IPS-15b (cell line): ENCODE measurements at regions not wholly inside any gene's neighbourhood (a gene's known extent, or its start where the extent isn't known, plus 50 kb on each side); places are given as distances from the start of the nearest gene placed in this dataset.

Experiments
- H3K27me3 ChIP-seq: one replicate; pipeline ENCODE4 v1.6.1; 2013; ENCODE audit warnings: low read length; ENCODE audit not compliant: control insufficient read depth, insufficient read depth
- H3K36me3 ChIP-seq: one replicate; pipeline ENCODE4 v1.6.1; 2013; ENCODE audit warnings: low read length; ENCODE audit not compliant: control insufficient read depth, insufficient read depth
- H3K4me1 ChIP-seq: one replicate; pipeline ENCODE4 v1.6.1; 2013; ENCODE audit warnings: mild to moderate bottlenecking, low read length; ENCODE audit not compliant: control insufficient read depth, insufficient read depth
- H3K4me3 ChIP-seq: one replicate; pipeline ENCODE4 v1.5.1; 2013; ENCODE audit warnings: low read depth, low read length
- H3K9ac ChIP-seq: one replicate; pipeline ENCODE4 v1.6.1; 2013; ENCODE audit warnings: low read depth, mild to moderate bottlenecking, low read length
- H3K9me3 ChIP-seq: one replicate; pipeline ENCODE4 v1.6.1; 2013; ENCODE audit warnings: mild to moderate bottlenecking, low read length; ENCODE audit not compliant: control insufficient read depth, insufficient read depth

DNA sequence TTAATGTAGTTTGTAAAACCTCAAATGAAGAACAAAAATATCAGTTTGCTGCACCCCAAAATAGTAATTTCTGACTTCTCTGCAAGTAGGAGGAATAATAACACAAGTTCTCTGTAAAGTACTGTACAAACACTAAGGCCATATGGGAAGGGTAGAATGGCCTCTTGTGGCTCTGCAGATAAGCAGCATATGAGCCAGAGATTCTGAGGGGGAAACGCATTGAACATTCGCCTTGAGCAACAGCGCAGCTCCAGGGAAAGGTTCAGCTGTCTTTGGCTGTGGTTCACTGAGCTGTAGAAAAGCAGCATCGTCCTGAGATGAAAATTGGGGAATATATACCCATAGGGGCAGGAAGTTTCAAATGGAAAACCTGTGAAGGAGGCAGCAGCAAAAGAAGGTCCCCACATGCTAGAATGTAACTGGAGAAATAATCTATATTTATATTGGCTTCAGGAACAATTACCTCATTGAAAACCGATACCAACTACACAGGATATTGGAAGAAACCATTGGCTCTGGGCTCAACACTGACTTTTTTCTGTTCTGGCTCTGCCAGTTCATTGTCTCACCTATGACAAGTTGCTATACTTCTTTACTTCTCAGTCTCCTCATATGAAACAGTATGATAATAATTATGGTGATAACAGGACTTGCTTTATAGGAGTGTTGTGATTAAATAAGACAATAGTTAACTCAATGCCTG lies 357.6 kb upstream of the CPEB2 start:
- no peak overlapping the region for H3K4me3 ChIP-seq
- H3K9me3 ChIP-seq: no peaks in the 10 kb centered on the region
- H3K9ac ChIP-seq: no peak overlapping the region
- H3K4me1 ChIP-seq: no peaks in the 10 kb centered on the region
- H3K27me3 ChIP-seq: no peaks in the 10 kb centered on the region
- no peaks in the 10 kb centered on the region for H3K36me3 ChIP-seq

DNA sequence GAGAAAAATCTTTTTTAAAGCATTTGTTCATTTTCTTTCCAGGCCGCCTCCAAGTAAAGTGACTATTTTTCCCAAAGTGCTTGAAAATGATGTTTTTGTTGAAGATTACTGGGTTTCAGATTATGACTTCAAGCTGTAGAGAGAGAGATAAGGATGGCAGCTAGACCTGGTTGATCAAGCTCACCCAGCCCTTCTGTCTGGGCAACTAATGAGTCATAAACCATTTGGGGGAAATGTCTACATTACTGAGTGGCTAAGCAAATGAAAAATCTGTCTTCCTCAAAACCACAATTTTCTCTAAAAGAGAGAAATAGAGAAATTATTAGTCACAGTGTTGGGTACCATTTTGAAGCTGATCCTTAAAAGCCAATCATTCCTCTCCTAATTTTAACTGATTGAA lies 355.4 kb upstream of the CPEB2 start:
- no peak overlapping the region for H3K4me3 ChIP-seq
- no peaks in the 10 kb centered on the region for H3K36me3 ChIP-seq
- no peaks in the 10 kb centered on the region for H3K9me3 ChIP-seq
- H3K27me3 ChIP-seq: no peaks in the 10 kb centered on the region
- H3K4me1 ChIP-seq: no peaks in the 10 kb centered on the region
- H3K9ac ChIP-seq: no peak overlapping the region

DNA sequence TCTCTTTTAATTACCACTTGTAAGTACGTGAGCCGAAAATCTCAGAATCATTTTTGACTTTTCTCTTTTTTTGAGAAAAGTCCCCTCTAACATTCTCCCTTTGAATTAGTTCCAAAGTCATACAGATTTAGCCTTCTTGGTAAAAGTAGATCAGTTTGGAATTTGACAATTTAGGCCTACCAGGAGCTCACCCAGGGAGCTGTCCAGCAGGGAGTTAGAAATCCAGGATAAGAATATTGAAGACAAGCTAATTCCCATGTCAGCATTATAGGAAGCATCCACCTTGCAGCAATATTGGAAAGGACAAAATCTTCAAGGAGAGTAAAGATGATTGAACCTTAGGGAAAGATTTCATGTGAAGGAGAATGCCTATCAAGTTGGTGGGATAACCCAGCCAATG lies 352.2 kb upstream of the CPEB2 start:
- Histone ChIP-seq H3K4me3 (no peak overlapping the region), H3K9me3 (no peaks in the 10 kb centered on the region), H3K27me3 (no peaks in the 10 kb centered on the region), H3K9ac (no peak overlapping the region), H3K4me1 (no peaks in the 10 kb centered on the region), H3K36me3 (no peaks in the 10 kb centered on the region)

DNA sequence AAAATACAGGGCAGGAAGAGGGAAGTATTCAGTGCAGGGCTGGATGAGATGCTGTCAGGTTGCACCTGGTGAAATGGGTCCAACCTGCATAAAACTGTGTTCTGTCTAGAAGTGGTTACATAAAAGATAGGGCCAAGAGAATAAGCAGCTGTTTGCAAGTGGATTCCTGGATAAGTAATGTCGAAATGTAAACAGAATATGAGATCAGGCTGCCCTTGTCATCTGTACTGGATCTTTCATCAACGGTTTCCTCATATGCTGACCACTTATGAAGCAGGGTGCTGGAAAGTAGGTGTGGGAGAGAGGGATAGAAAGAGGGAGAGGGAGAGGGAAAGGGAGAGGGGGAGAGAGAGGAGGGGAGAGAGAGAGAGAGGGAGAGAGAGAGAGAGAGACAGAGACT lies 349.8 kb upstream of the CPEB2 start:
- no peaks in the 10 kb centered on the region for H3K4me1 ChIP-seq
- no peaks in the 10 kb centered on the region for H3K9me3 ChIP-seq
- H3K36me3 ChIP-seq: no peaks in the 10 kb centered on the region
- no peak overlapping the region for H3K9ac ChIP-seq
- no peak overlapping the region for H3K4me3 ChIP-seq
- no peaks in the 10 kb centered on the region for H3K27me3 ChIP-seq

DNA sequence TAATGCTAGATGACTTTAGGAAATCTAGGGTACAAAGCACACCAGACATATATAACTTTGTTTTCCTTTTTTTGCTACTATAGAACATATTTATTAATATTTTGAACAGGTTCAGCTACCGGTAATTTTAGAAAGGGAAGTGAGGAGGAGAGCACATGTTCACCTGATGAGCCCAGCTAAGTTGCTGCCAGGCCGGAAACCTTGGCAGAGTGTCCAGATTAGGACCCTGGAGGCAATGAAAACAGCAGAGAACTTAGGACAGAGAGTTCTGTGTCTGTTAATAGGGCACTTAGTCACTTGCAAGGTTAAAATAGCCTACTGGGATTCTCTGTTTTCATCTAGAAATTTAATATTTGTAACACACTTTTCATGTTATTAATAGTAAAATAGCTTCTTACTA lies 348.9 kb upstream of the CPEB2 start:
- Histone ChIP-seq H3K4me3 (no peak overlapping the region), H3K36me3 (no peaks in the 10 kb centered on the region), H3K27me3 (no peaks in the 10 kb centered on the region), H3K9me3 (no peaks in the 10 kb centered on the region), H3K9ac (no peak overlapping the region), H3K4me1 (no peaks in the 10 kb centered on the region)

DNA sequence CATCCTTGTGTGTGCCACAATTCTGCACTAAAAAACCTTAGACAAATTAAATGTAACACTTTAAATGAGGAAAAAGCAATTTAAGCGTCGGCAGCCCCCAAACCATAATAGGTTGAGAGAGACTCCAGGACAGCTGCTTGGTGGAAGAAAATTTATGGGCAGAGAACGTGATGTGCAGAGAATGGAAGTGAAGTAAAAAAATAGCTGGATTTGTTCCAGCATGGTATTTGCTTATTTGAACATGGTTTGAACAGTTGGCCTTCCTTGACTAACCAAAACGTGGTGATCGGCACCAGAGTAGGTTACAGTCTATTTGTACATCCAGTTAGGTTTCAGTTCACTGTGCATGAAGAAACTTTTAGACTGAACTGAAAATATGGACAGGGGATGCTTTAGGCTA lies 343.0 kb upstream of the CPEB2 start:
- Histone ChIP-seq H3K9me3 (no peaks in the 10 kb centered on the region), H3K4me3 (no peak overlapping the region), H3K4me1 (no peaks in the 10 kb centered on the region), H3K36me3 (no peaks in the 10 kb centered on the region), H3K27me3 (no peaks in the 10 kb centered on the region), H3K9ac (no peak overlapping the region)

DNA sequence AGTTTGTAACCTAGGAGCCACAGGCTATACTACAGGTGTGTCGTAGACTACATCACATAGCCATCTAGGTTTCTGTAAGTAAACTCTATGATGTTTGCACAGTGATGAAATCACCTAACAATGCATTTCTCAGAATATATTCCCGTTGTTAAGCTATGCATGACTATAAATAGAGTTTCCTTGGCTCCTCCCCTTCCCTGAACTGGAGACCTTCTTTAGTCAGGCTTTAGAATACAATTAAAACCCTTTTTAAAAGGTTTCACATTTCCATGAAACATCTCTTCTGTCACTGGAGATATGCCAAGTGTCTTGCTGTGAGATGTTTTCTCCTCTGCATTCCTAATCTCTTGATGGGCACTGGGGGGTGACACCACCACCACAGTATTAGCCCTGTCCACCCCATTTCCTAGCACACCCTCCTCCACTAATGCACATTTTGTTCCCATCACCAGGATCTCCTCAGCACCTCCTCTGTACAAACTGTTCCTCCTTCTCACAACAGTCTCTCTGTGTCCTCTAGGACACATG lies 334.6 kb upstream of the CPEB2 start:
- no peaks in the 10 kb centered on the region for H3K36me3 ChIP-seq
- H3K27me3 ChIP-seq: no peaks in the 10 kb centered on the region
- no peak overlapping the region for H3K4me3 ChIP-seq
- no peak overlapping the region for H3K9ac ChIP-seq
- H3K9me3 ChIP-seq: no peaks in the 10 kb centered on the region
- no peaks in the 10 kb centered on the region for H3K4me1 ChIP-seq

DNA sequence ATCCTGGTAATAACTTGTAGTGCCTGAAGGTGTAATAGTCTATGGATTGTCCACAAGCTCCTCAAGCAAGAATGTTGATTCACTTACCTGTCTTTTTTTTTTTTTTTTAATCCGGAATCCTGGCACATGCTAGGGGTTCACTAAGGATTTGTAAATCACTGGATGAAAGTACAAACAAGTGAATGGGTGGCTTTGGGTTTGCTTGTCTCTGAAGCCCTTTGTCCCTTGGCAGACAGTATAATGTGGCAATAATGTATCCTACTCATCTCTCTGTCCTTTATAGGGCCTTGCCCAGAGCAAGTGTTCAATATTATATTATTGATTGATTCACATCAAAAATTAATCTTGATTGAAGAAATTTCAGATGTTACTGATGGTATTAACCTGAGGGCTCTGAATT lies 334.0 kb upstream of the CPEB2 start:
- no peaks in the 10 kb centered on the region for H3K4me1 ChIP-seq

DNA sequence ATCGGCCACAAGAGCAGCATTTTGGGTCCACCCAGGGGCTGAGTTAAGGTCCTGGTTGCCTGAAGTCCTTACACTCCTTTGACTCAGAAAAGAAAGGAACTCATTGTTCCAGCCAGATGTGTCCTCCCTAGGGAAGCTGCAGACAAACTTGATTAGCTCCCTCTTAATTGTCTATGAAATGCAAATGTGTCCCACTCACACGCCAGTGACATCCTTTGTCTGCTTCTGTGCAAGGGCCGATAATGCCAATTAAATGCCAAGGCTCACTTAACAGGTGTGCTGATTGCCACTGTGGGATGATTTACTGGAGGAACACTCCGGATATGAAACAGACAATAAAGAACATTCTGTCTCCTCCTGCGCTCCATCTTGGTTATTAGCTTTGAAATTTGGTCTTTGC lies 332.9 kb upstream of the CPEB2 start:
- H3K36me3 ChIP-seq: no peaks in the 10 kb centered on the region
- H3K4me1 ChIP-seq: no peaks in the 10 kb centered on the region
- H3K9me3 ChIP-seq: no peaks in the 10 kb centered on the region
- H3K9ac ChIP-seq: no peak overlapping the region
- H3K4me3 ChIP-seq: no peak overlapping the region
- no peaks in the 10 kb centered on the region for H3K27me3 ChIP-seq

More for the DNA sequence above, 334.0 kb upstream of the CPEB2 start:
- Histone ChIP-seq H3K36me3 (no peaks in the 10 kb centered on the region), H3K27me3 (no peaks in the 10 kb centered on the region), H3K9ac (no peak overlapping the region), H3K4me3 (no peak overlapping the region), H3K9me3 (no peaks in the 10 kb centered on the region)

DNA sequence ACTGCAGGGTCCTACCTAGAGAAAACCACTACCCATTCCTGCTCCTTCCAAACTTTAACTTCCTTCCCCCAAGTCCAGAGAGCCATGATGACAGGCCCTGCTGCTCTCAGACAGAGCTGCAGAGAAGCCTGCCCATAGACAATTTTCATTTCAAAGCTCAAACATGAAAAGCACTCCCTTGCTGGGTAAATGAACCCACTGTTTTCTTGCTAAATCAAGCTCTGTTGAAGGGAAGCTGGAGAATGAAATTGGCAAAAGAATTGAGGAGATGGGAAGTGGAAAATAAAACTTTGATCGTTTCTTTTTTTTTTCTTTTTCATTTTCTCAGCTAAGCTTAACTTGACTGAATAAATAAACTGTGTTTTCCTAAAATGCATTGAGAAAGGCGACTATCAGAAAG lies 331.1 kb upstream of the CPEB2 start:
- Histone ChIP-seq H3K9me3 (no peaks in the 10 kb centered on the region), H3K4me1 (no peaks in the 10 kb centered on the region), H3K27me3 (no peaks in the 10 kb centered on the region)

DNA sequence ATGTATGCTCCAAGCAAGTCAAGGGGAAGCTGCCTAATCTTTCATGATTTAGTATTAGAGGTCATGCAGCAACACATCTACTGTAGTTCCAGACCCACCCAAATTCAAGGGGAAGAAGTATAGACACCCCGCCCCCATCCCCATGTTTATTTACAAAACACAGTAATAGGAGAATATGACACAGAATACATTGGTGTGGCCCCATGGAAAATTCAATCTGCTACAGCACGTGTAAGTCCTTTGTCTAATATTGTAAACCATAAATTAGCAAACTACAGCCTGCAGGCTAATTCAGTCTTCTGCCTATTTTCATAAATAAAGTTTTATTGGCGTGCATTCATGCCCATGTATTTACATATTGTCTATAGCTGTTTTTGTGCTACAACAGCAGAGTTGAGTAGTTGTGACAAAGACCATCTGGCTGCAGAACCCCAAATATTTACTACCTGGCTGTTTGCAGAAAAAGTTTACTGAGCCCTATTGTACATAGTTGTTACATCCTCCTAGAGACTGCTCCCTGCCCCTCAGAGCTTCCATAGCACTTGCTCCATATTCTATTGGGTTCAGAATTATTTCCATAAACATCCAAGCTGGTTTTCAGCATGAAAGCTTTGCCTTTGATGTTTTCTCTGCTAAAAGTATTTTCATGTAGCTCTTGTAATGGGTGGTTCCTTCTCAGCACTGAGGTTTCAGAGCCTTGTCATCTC lies 326.8 kb upstream of the CPEB2 start:
- Histone ChIP-seq H3K9ac (no peak overlapping the region), H3K4me1 (no peaks in the 10 kb centered on the region), H3K4me3 (no peak overlapping the region)

More for the DNA sequence above, 331.1 kb upstream of the CPEB2 start:
- Histone ChIP-seq H3K4me3 (no peak overlapping the region), H3K9ac (no peak overlapping the region), H3K36me3 (no peaks in the 10 kb centered on the region)

DNA sequence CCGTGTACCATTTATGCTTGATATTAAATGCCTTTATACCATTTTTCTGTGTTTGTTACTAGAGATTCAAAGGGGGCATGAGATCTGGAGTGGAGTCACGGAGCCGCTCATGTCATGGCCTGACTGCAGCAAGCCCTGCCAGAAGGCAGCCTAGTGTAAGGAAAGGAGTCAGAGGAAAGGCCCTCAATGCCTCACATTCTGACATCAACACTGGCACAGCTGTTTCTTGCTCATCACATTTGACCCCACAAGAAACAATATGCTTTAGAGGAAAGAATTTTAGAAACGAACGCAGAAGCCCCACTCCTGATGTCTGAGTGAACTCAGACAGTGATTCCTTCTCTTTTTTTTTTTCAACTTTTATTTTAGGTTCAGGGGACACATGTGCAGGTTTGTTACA lies 322.4 kb upstream of the CPEB2 start:
- Histone ChIP-seq H3K4me1 (no peaks in the 10 kb centered on the region), H3K9ac (no peak overlapping the region), H3K27me3 (no peaks in the 10 kb centered on the region), H3K4me3 (no peak overlapping the region), H3K9me3 (no peaks in the 10 kb centered on the region), H3K36me3 (no peaks in the 10 kb centered on the region)

More for the DNA sequence above, 326.8 kb upstream of the CPEB2 start:
- H3K9me3 ChIP-seq: no peaks in the 10 kb centered on the region
- no peaks in the 10 kb centered on the region for H3K27me3 ChIP-seq
- H3K36me3 ChIP-seq: no peaks in the 10 kb centered on the region
